HG02943 (cell line): ENCODE measurements at regions not wholly inside any gene's neighbourhood (a gene's known extent, or its start where the extent isn't known, plus 50 kb on each side); places are given as distances from the start of the nearest gene placed in this dataset.
"Not testable (repeated sequence)": the region's sequence is repeated elsewhere in the genome, so short reads cannot be mapped to it uniquely, and the experiment has no call there.

Experiments
- ATAC-seq: cut with Tn5 transposase; IDR thresholded peaks from one replicate; pipeline ENCODE4 v1.9.1; 2021; ENCODE audit warnings: mild to moderate bottlenecking, low read depth, moderate library complexity; ENCODE audit not compliant: unreplicated experiment

- ATAC-seq: no peak
Measured at GRCh38 chr12:28963554-28963953, 185.5 kb upstream of the FAR2 start.

GRCh38 chr12:28966046-28966780 is 182.9 kb upstream of the FAR2 start:
- ATAC-seq: no peak

- ATAC-seq: no peak
Measured at GRCh38 chr12:28967426-28967825, 181.7 kb upstream of the FAR2 start.

- ATAC-seq: no peak
Measured at GRCh38 chr12:28973491-28973890, 175.6 kb upstream of the FAR2 start.

GRCh38 chr12:28974166-28974565 is 174.9 kb upstream of the FAR2 start:
- no peak for ATAC-seq

- ATAC-seq: no peak
Measured at GRCh38 chr12:28974883-28975282, 174.2 kb upstream of the FAR2 start.

- no peak for ATAC-seq
Measured at GRCh38 chr12:28975564-28976340, 173.3 kb upstream of the FAR2 start.

GRCh38 chr12:28980436-28980835 is 168.6 kb upstream of the FAR2 start:
- no peak for ATAC-seq

- ATAC-seq: no peak
Measured at GRCh38 chr12:28987538-28988324, 161.3 kb upstream of the FAR2 start.

- ATAC-seq: no peak
Measured at GRCh38 chr12:28988325-28988704, 160.8 kb upstream of the FAR2 start.

- no peak for ATAC-seq
Measured at GRCh38 chr12:28991626-28992025, 157.5 kb upstream of the FAR2 start.

GRCh38 chr12:28993720-28994119 is 155.4 kb upstream of the FAR2 start:
- no peak for ATAC-seq

GRCh38 chr12:28994179-28994715 is 154.8 kb upstream of the FAR2 start:
- no peak for ATAC-seq

- ATAC-seq: no peak
Measured at GRCh38 chr12:28996688-28997087, 152.4 kb upstream of the FAR2 start.

- no peak for ATAC-seq
Measured at GRCh38 chr12:28998662-28999120, 150.4 kb upstream of the FAR2 start.

GRCh38 chr12:29004066-29004935 is 144.8 kb upstream of the FAR2 start:
- no peak for ATAC-seq

- no peak for ATAC-seq
Measured at GRCh38 chr12:29004936-29005304, 144.2 kb upstream of the FAR2 start.

GRCh38 chr12:29008786-29009185 is 140.3 kb upstream of the FAR2 start:
- no peak for ATAC-seq

GRCh38 chr12:29012673-29013072 is 136.4 kb upstream of the FAR2 start:
- ATAC-seq: no peak

- ATAC-seq: not testable (repeated sequence)
Measured at GRCh38 chr12:29017532-29017931, 131.5 kb upstream of the FAR2 start.
